SK-N-MC (cell line): ENCODE measurements at regions not wholly inside any gene's neighbourhood (a gene's known extent, or its start where the extent isn't known, plus 50 kb on each side); places are given as distances from the start of the nearest gene placed in this dataset.

Experiments
- EZH2 ChIP-seq: fragments of 200-600 bp; sonication (generic); IDR thresholded peaks from one replicate; pipeline ENCODE4 v1.6.1; 2017; ENCODE audit warnings: antibody characterized with exemption
- FOXP2 ChIP-seq: optimal IDR thresholded peaks from 2 replicates; pipeline ENCODE3; 2011; ENCODE audit warnings: mild to moderate bottlenecking, moderate library complexity; ENCODE audit not compliant: insufficient read depth; ENCODE audit errors: extremely low read length, control extremely low read depth
- POLR2AphosphoS5 ChIP-seq: IDR thresholded peaks from 2 replicates; pipeline ENCODE4 v1.6.1; 2012; ENCODE audit warnings: mild to moderate bottlenecking, low read depth, low read length, borderline replicate concordance

DNA sequence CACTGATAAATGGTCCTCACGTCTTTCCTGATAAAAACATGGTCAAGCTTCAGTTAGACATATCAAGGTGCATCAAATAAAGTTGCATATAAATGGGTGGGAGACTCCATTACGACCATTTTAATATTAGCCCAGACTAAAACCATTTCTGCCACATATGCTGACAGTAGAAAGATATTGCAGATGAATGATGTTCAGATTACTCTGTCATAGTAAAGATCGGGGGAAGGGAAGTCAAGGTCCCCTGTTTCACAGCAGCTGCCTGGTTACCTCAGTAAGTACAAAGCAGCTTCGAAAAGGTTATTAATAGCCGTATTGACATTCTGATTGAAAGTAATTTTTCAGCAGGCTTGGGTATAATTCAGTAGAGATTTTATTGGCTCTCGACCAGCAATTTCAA lies 927.7 kb upstream of the CDH2 start:
- TF ChIP-seq POLR2AphosphoS5 (no peak), EZH2 (no peak), FOXP2 (no peak)
